Cardiac fibroblast (primary cell): ENCODE measurements at regions not wholly inside any gene's neighbourhood (a gene's known extent, or its start where the extent isn't known, plus 50 kb on each side); places are given as distances from the start of the nearest gene placed in this dataset.

Experiments
- DNase-seq, 2 donors: peaks; one replicate each; pipeline versions ENCODE4 v3.0.0 to v3.0.0-alpha.2; 2010; ENCODE audit warnings: low read depth in 2 of 2
- H3K4me3 ChIP-seq, 2 donors: replicated peaks in 1 of 2; 1 replicate in 1 of 2; 2 replicates in 1 of 2; pipeline ENCODE4 v1.5.1; 2011; ENCODE audit warnings: low read depth in 2 of 2, low read length in 2 of 2, mild to moderate bottlenecking in 2 of 2, moderate library complexity in 1 of 2
- CTCF ChIP-seq: IDR thresholded peaks from one replicate; pipeline ENCODE4 v1.5.1; 2011; ENCODE audit warnings: low read depth, mild to moderate bottlenecking, low read length, inconsistent platforms

- no peak for DNase-seq
- no peak overlapping the region for H3K4me3 ChIP-seq
- no peak for TF ChIP-seq CTCF
Observed at GRCh38 chr6:168735268-168735949, 294.4 kb downstream of the SMOC2 start.

GRCh38 chr6:168734523-168734922 lies 293.5 kb downstream of the SMOC2 start:
- TF ChIP-seq CTCF = no peak
- H3K4me3 ChIP-seq = no peak overlapping the region
- no peak for DNase-seq

- no peak for DNase-seq
- TF ChIP-seq CTCF = no peak
- no peak overlapping the region for H3K4me3 ChIP-seq
Observed at GRCh38 chr6:168732676-168733075, 291.7 kb downstream of the SMOC2 start.

- no peak for TF ChIP-seq CTCF
- no peak overlapping the region for H3K4me3 ChIP-seq
- no peak for DNase-seq
Observed at GRCh38 chr6:168730931-168731716, 290.1 kb downstream of the SMOC2 start.

GRCh38 chr6:168728056-168728455 lies 287.1 kb downstream of the SMOC2 start:
- no peak for DNase-seq
- H3K4me3 ChIP-seq = no peak overlapping the region
- no peak for TF ChIP-seq CTCF

- TF ChIP-seq CTCF = no peak
- no peak overlapping the region for H3K4me3 ChIP-seq
- DNase-seq = no peak
Observed at GRCh38 chr6:168726312-168726856, 285.4 kb downstream of the SMOC2 start.
